PC-3 (cell line): ENCODE measurements at regions not wholly inside any gene's neighbourhood (a gene's known extent, or its start where the extent isn't known, plus 50 kb on each side); places are given as distances from the start of the nearest gene placed in this dataset.

ENCODE experiments used
- ATAC-seq: fragments of 200-7000 bp; cut with Tn5 transposase; 2 replicates; pipeline ENCODE4 v1.9.1; 2020; ENCODE audit warnings: mild to moderate bottlenecking, moderate library complexity
- BruUV-seq: library from RNA; stranded (reverse); fragments of 400-500 nt; replicated peaks from 2 replicates; lab custom pipeline; 2021; lab: Mats Ljungman, UMichigan
- CTCF ChIA-PET: fragments of 300-600 bp; sonication (Branson Sonifier 250); formaldehyde crosslinking; loops from one replicate; lab custom pipeline; 2022; ENCODE audit warnings: antibody characterized with exemption; lab: Charles Lee
- POLR2A ChIA-PET: fragments of 300-600 bp; sonication (Branson Sonifier 250); formaldehyde crosslinking; loops from one replicate; lab custom pipeline; 2022; ENCODE audit warnings: antibody characterized with exemption; ENCODE audit not compliant: unreplicated experiment; lab: Charles Lee
- DNase-seq: peaks from one replicate; pipeline ENCODE4 v3.0.0-alpha.2; 2015
- H2AFZ ChIP-seq: fragments of 300-600 bp; sonication (generic); 2 replicates; pipeline ENCODE4 v1.6.0; 2016; ENCODE audit warnings: antibody characterized with exemption, low read length
- H3F3A ChIP-seq: fragments of 300-600 bp; sonication (generic); one replicate; pipeline ENCODE4 v1.6.0; 2017; ENCODE audit warnings: antibody characterized with exemption, low read length, control low read depth, mild to moderate bottlenecking; ENCODE audit not compliant: unreplicated experiment
- H3K27ac ChIP-seq: fragments of 300-600 bp; sonication (generic); 2 replicates; pipeline ENCODE4 v1.5.1; 2016; ENCODE audit warnings: mild to moderate bottlenecking, low read length
- H3K27me3 ChIP-seq: fragments of 300-600 bp; sonication (generic); 2 replicates; pipeline ENCODE4 v1.6.1; 2016; ENCODE audit warnings: low read length, mixed read lengths
- H3K36me3 ChIP-seq: fragments of 300-600 bp; sonication (generic); 2 replicates; pipeline ENCODE4 v1.6.1; 2016; ENCODE audit warnings: low read depth, mixed run types, low read length, mixed read lengths
- H3K4me1 ChIP-seq: fragments of 300-600 bp; sonication (generic); 2 replicates; pipeline ENCODE4 v1.5.1; 2016; ENCODE audit warnings: low read length; ENCODE audit not compliant: insufficient read depth
- H3K4me2 ChIP-seq: fragments of 300-600 bp; sonication (generic); 2 replicates; pipeline ENCODE4 v1.6.0; 2016; ENCODE audit warnings: low read length
- H3K4me3 ChIP-seq: fragments of 300-600 bp; sonication (generic); 2 replicates; pipeline ENCODE4 v1.5.1; 2016; ENCODE audit warnings: mild to moderate bottlenecking, low read length, mixed read lengths
- H3K79me2 ChIP-seq: fragments of 300-600 bp; sonication (generic); 2 replicates; pipeline ENCODE4 v1.6.1; 2017; ENCODE audit warnings: low read length, mixed read lengths
- H3K9ac ChIP-seq: fragments of 300-600 bp; sonication (generic); 2 replicates; pipeline ENCODE4 v1.6.0; 2016; ENCODE audit warnings: mild to moderate bottlenecking, low read length
- H3K9me2 ChIP-seq: fragments of 300-600 bp; sonication (generic); replicated peaks from 2 replicates; pipeline ENCODE4 v1.6.1; 2016; ENCODE audit warnings: mixed run types, low read length, mixed read lengths
- H3K9me3 ChIP-seq: fragments of 300-600 bp; sonication (generic); 2 replicates; pipeline ENCODE4 v1.6.1; 2016; ENCODE audit warnings: low read length, mixed read lengths
- H4K20me1 ChIP-seq: fragments of 300-600 bp; sonication (generic); 2 replicates; pipeline ENCODE4 v1.6.1; 2016; ENCODE audit warnings: low read length, mixed read lengths
- EZH2 ChIP-seq: fragments of 300-600 bp; sonication (generic); IDR thresholded peaks from one replicate; pipeline ENCODE4 v1.6.1; 2017; ENCODE audit warnings: antibody characterized with exemption, mild to moderate bottlenecking, low read length; ENCODE audit not compliant: unreplicated experiment
- EZH2phosphoT487 ChIP-seq: fragments of 300-600 bp; sonication (generic); IDR thresholded peaks from 2 replicates; pipeline ENCODE4 v1.6.1; 2018; ENCODE audit warnings: mild to moderate bottlenecking, antibody characterized with exemption, low read length, borderline replicate concordance
- intact Hi-C: fragments of 100-400 bp; cut with micrococcal nuclease; formaldehyde crosslinking; loops from 2 replicates; pipeline ENCODE4 v1.9.0; 2023
- TF ChIP-seq, protein P1 (sequence below): fragments of 300-600 bp; sonication (generic); conservative IDR thresholded peaks from 2 replicates; pipeline ENCODE4 v1.5.1; 2017; ENCODE audit warnings: antibody characterized with exemption, low read depth, mild to moderate bottlenecking, low read length

DNA sequence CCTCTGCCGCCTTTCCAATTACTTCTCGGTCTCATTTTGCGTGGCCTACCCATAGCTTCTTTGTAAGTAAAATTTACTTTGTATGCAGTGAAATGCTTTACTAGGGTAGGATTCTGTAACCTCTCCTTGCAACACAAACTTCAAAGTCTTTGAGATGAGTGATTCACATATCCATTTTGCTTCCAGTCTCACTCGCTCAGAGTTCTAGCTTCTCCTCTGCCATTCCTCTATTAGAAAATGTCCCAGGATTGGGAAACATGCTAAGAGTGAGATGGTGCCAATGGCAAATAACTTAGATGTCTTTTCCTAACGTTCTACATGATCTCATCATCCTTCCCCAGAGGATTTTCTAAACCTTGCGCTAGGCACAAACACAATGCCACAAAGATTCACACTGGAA, 270.5 kb upstream of the SLC30A5 start:
- Histone ChIP-seq H3K27ac (no peak overlapping the region), H3K4me3 (no peak overlapping the region), H3K36me3 (no peaks in the 10 kb centered on the region), H3K27me3 (no peaks in the 10 kb centered on the region), H4K20me1 (no peaks in the 10 kb centered on the region), H3K4me2 (no peak overlapping the region), H3K9ac (no peak overlapping the region), H3F3A (no peaks in the 10 kb centered on the region), H3K4me1 (no peaks in the 10 kb centered on the region), H3K9me3 (no peaks in the 10 kb centered on the region), H3K9me2 (no peaks in the 10 kb centered on the region), H3K79me2 (no peaks in the 10 kb centered on the region), H2AFZ (no peak overlapping the region)
- CTCF ChIA-PET = no interaction called here
- TF ChIP-seq EZH2 (no peak), EZH2phosphoT487 (no peak)
- TF ChIP-seq, protein P1, sequence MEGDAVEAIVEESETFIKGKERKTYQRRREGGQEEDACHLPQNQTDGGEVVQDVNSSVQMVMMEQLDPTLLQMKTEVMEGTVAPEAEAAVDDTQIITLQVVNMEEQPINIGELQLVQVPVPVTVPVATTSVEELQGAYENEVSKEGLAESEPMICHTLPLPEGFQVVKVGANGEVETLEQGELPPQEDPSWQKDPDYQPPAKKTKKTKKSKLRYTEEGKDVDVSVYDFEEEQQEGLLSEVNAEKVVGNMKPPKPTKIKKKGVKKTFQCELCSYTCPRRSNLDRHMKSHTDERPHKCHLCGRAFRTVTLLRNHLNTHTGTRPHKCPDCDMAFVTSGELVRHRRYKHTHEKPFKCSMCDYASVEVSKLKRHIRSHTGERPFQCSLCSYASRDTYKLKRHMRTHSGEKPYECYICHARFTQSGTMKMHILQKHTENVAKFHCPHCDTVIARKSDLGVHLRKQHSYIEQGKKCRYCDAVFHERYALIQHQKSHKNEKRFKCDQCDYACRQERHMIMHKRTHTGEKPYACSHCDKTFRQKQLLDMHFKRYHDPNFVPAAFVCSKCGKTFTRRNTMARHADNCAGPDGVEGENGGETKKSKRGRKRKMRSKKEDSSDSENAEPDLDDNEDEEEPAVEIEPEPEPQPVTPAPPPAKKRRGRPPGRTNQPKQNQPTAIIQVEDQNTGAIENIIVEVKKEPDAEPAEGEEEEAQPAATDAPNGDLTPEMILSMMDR = no peak
- DNase-seq (no peak), ATAC-seq (no peak)
- BruUV-seq = no TSS peak
- POLR2A ChIA-PET = no interaction called here
- intact Hi-C loops = no loop called here

DNA sequence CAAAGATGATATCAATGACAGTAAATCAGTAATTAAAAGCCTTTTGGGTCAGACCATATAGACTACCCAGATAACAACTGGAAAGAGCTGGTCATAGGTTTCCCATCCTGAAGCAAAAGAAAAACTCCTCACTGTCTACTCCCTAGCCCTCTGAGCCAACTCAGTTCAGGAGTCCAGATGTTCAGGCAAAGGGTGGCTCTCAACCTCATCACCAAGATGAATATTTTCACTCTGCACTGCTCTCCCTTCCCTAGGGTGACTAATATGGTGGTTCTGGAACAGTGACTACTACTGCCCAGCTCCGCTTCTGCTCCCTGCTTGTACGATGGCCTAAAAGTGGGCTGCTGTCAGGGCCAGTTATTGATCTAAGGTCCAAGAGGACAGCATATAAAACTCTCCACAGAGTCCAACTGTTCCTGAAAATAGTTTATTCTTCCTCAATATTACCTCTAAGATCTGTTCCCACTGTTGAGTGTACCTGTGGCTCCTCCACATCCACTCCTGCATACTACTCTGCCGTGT, 263.4 kb upstream of the SLC30A5 start:
- TF ChIP-seq EZH2 = no peak
- no peak for TF ChIP-seq EZH2phosphoT487
- TF ChIP-seq, protein P1 = no peak
- no peaks in the 10 kb centered on the region for H3F3A ChIP-seq
- H3K4me1 ChIP-seq = no peaks in the 10 kb centered on the region
- no peak overlapping the region for H3K27ac ChIP-seq
- H3K36me3 ChIP-seq = no peaks in the 10 kb centered on the region
- H3K9me2 ChIP-seq = no peaks in the 10 kb centered on the region
- H3K9me3 ChIP-seq = no peaks in the 10 kb centered on the region
- H3K9ac ChIP-seq = no peak overlapping the region
- ATAC-seq = no peak
- no peak for DNase-seq
- no TSS peak for BruUV-seq
- CTCF ChIA-PET = no interaction called here
- intact Hi-C loops = no loop called here
- H3K27me3 ChIP-seq = no peaks in the 10 kb centered on the region
- H3K4me3 ChIP-seq = no peak overlapping the region
- H2AFZ ChIP-seq = no peak overlapping the region
- H3K4me2 ChIP-seq = no peak overlapping the region
- no peaks in the 10 kb centered on the region for H3K79me2 ChIP-seq
- no peaks in the 10 kb centered on the region for H4K20me1 ChIP-seq
- POLR2A ChIA-PET = no interaction called here

DNA sequence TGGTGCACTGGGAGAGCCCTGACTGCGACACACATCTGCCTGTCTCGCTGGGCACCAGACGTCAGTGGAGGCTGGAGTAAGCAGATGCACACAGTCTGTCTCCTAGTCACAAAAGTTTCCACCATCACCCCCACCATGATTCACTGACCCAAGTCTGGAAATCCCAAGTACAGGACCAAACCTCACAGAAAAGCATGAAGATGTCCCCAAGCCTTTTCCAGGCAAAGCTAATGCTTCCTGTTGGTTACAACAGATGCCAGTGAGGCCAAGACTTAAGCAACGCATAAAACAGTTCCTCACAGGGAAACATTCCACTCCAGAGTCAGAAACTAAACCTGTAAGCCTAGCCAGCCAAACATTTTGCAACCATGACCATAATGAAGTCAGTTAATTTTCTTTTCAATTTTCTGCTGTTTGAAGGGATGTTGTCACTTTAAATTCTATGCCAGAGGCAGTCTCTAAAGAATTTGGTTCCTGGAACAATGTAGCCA, 259.3 kb upstream of the SLC30A5 start:
- Histone ChIP-seq H3K4me1 (no peaks in the 10 kb centered on the region), H3K27ac (no peak overlapping the region), H4K20me1 (no peaks in the 10 kb centered on the region), H3K9ac (no peak overlapping the region), H3K4me2 (no peak overlapping the region), H3K9me3 (no peaks in the 10 kb centered on the region), H3K4me3 (no peak overlapping the region), H3K9me2 (no peaks in the 10 kb centered on the region), H2AFZ (no peak overlapping the region), H3F3A (no peaks in the 10 kb centered on the region), H3K36me3 (no peaks in the 10 kb centered on the region), H3K79me2 (no peaks in the 10 kb centered on the region), H3K27me3 (no peaks in the 10 kb centered on the region)
- ChIA-PET POLR2A (no interaction called here), CTCF (no interaction called here)
- DNase-seq (no peak), ATAC-seq (no peak)
- BruUV-seq = no TSS peak
- TF ChIP-seq EZH2 = no peak
- TF ChIP-seq EZH2phosphoT487 = no peak
- TF ChIP-seq, protein P1 = no peak
- intact Hi-C loops = no loop called here
